A549 (cell line): ENCODE measurements at regions not wholly inside any gene's neighbourhood (a gene's known extent, or its start where the extent isn't known, plus 50 kb on each side); places are given as distances from the start of the nearest gene placed in this dataset.

Experiments
- CBX2 ChIP-seq: fragments of 200-600 bp; sonication (generic); IDR thresholded peaks from 2 replicates; pipeline ENCODE4 v1.6.1; 2016; ENCODE audit warnings: low read depth, mild to moderate bottlenecking, borderline replicate concordance
- CTCF ChIP-seq: fragments of >200 bp; sonication (Bioruptor Twin); formaldehyde crosslinking; IDR thresholded peaks from 3 replicates; pipeline ENCODE4 v1.5.1; 2016
- EP300 ChIP-seq, 2 experiments: fragments of >200 bp; sonication (Bioruptor Twin); formaldehyde crosslinking; IDR thresholded peaks; 2 replicates in 1 of 2; 3 replicates in 1 of 2; pipeline ENCODE4 v1.6.1; 2016 to 2017
- POLR2A ChIP-seq: IDR thresholded peaks from 2 replicates; pipeline ENCODE4 v1.6.1; 2012; ENCODE audit warnings: mild to moderate bottlenecking, low read length
- RAD21 ChIP-seq, 2 experiments: fragments of >200 bp in 1 of 2; sonication (Bioruptor Twin) in 1 of 2; formaldehyde crosslinking in 1 of 2; IDR thresholded peaks in 1 of 2; conservative IDR thresholded peaks in 1 of 2; 2 replicates in 1 of 2; 3 replicates in 1 of 2; pipeline ENCODE4 v1.6.1; 2012 to 2018; ENCODE audit warnings: inconsistent platforms in 1 of 2
- RCOR1 ChIP-seq: fragments of 150-350 bp; IDR thresholded peaks from 2 replicates; pipeline ENCODE4 v1.6.1; 2014; ENCODE audit warnings: antibody characterized with exemption, low read length, low read depth
- RFX5 ChIP-seq: fragments of 450-650 bp; IDR thresholded peaks from 2 replicates; pipeline ENCODE4 v1.7.1; 2014; ENCODE audit warnings: antibody characterized with exemption, mild to moderate bottlenecking, moderate library complexity
- SMC3 ChIP-seq: fragments of >200 bp; sonication (Bioruptor Twin); formaldehyde crosslinking; IDR thresholded peaks from 3 replicates; pipeline ENCODE4 v1.6.1; 2018; ENCODE audit warnings: inconsistent platforms
- TFCP2L1 ChIP-seq: fragments of 250-450 bp; sonication (Bioruptor Pico); IDR thresholded peaks from 2 replicates; pipeline ENCODE4 v1.5.0; 2021; ENCODE audit warnings: mild to moderate bottlenecking
- USF2 ChIP-seq: fragments of 450-650 bp; IDR thresholded peaks from 2 replicates; pipeline ENCODE4 v1.6.1; 2014; ENCODE audit warnings: antibody characterized with exemption
- ZFP36 ChIP-seq: fragments of 450-650 bp; IDR thresholded peaks from 2 replicates; pipeline ENCODE4 v1.6.1; 2014; ENCODE audit warnings: borderline replicate concordance; ENCODE audit not compliant: partially characterized antibody
- TF ChIP-seq, protein P1 (sequence below): IDR thresholded peaks from 2 replicates; pipeline ENCODE4 v1.6.1; 2012; ENCODE audit warnings: low read depth, borderline replicate concordance
- TF ChIP-seq, protein P2 (sequence below): IDR thresholded peaks from 2 replicates; pipeline ENCODE4 v1.6.1; 2012

DNA sequence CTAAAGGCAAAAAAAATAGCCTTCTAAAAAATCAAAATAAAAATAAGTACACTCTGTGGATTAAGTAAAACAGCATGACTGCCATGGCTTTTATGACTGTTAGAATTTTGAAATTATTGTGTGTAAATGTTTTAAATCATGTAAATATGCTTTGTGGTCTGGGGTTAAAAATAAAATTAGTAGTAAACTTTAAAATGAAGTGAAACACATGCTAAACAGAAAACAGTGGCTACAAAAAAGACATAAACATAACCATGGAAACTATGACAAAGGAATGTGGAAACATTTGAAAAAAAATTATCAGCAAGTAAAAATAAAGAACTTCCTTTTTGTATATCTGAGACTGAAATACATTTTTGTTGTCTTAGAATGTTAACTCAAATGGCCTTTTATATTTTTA is 134.5 kb upstream of the SPEF2 start:
- TF ChIP-seq CTCF (no peak), USF2 (no peak), ZFP36 (no peak), RAD21 (conservative IDR thresholded peaks at IDR 0.05 in 1 of 2, IDR thresholded peaks at IDR 0.05 in 1 of 2) (no peak), TFCP2L1 (no peak), RFX5 (no peak), SMC3 (no peak), POLR2A (no peak), CBX2 (no peak), EP300 (IDR thresholded peaks at IDR 0.05) (no peak), RCOR1 (no peak)
- TF ChIP-seq, protein P1, sequence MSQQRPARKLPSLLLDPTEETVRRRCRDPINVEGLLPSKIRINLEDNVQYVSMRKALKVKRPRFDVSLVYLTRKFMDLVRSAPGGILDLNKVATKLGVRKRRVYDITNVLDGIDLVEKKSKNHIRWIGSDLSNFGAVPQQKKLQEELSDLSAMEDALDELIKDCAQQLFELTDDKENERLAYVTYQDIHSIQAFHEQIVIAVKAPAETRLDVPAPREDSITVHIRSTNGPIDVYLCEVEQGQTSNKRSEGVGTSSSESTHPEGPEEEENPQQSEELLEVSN, result no peak
- TF ChIP-seq, protein P2, sequence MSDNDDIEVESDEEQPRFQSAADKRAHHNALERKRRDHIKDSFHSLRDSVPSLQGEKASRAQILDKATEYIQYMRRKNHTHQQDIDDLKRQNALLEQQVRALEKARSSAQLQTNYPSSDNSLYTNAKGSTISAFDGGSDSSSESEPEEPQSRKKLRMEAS, result no peak
